Endothelial cell of umbilical vein (primary cell): ENCODE measurements at regions not wholly inside any gene's neighbourhood (a gene's known extent, or its start where the extent isn't known, plus 50 kb on each side); places are given as distances from the start of the nearest gene placed in this dataset.

Experiments
- BruUV-seq: library from RNA; stranded (reverse); fragments of 400-500 nt; replicated peaks from 2 replicates; lab custom pipeline; 2021; lab: Mats Ljungman, UMichigan
- CTCF ChIA-PET: fragments of 300-600, 350-600 bp; sonication (Branson Sonifier 250); formaldehyde crosslinking; loops from one replicate; lab custom pipeline; 2021; ENCODE audit warnings: antibody characterized with exemption, inconsistent platforms; lab: Charles Lee
- POLR2A ChIA-PET: fragments of 300-600, 350-600 bp; sonication (Branson Sonifier 250); formaldehyde crosslinking; loops from one replicate; lab custom pipeline; 2021; ENCODE audit warnings: antibody characterized with exemption, inconsistent platforms; lab: Charles Lee
- DNase-seq: peaks from one replicate; pipeline ENCODE4 v3.0.0-alpha.2; 2011; ENCODE audit warnings: low read depth, low spot score
- FAIRE-seq: peaks from 2 replicates; lab custom pipeline; 2011; peaks lifted over from hg19 to GRCh38; lab: Jason Lieb, UNC
- H2AFZ ChIP-seq: 2 replicates; pipeline ENCODE4 v1.6.0; 2012; ENCODE audit warnings: low read depth, low read length, control low read depth, inconsistent platforms
- H3K27ac ChIP-seq: 2 replicates; pipeline ENCODE4 v1.5.1; 2011; ENCODE audit warnings: low read depth, mild to moderate bottlenecking, control low read depth, low read length, moderate library complexity; ENCODE audit not compliant: insufficient read depth
- H3K27me3 ChIP-seq, 2 experiments: 2 replicates each; pipeline versions ENCODE4 v1.6.0 to v1.6.1; 2011; ENCODE audit warnings: low read length in 2 of 2, mixed read lengths in 1 of 2; ENCODE audit not compliant: control insufficient read depth in 2 of 2, insufficient read depth in 2 of 2
- H3K36me3 ChIP-seq, 2 experiments: 2 replicates in 1 of 2; 3 replicates in 1 of 2; pipeline ENCODE4 v1.5.1; 2011; ENCODE audit warnings: low read length in 2 of 2, mild to moderate bottlenecking in 1 of 2, moderate library complexity in 1 of 2; ENCODE audit not compliant: control insufficient read depth in 2 of 2, insufficient read depth in 2 of 2; ENCODE audit errors: extremely low read depth in 1 of 2
- H3K4me1 ChIP-seq: 3 replicates; pipeline ENCODE4 v1.5.1; 2011; ENCODE audit warnings: mild to moderate bottlenecking, low read length; ENCODE audit not compliant: control insufficient read depth, insufficient read depth; ENCODE audit errors: extremely low read depth
- H3K4me2 ChIP-seq: 2 replicates; pipeline ENCODE4 v1.6.1; 2011; ENCODE audit warnings: low read length, control low read depth, mixed read lengths; ENCODE audit not compliant: insufficient read depth
- H3K4me3 ChIP-seq, 3 experiments: fragments of 200-600 bp in 1 of 3; sonication (generic), shearing (Covaris generic) in 1 of 3; replicated peaks in 1 of 3; 2 replicates each; pipeline ENCODE4 v1.5.1; 2011 to 2016; ENCODE audit warnings: control low read depth in 3 of 3, low read length in 3 of 3, mild to moderate bottlenecking in 2 of 3, inconsistent platforms in 1 of 3, low read depth in 1 of 3, moderate library complexity in 1 of 3; ENCODE audit not compliant: insufficient read depth in 1 of 3
- H3K79me2 ChIP-seq: 2 replicates; pipeline ENCODE4 v1.6.0; 2012; ENCODE audit warnings: low read length, inconsistent platforms; ENCODE audit not compliant: control insufficient read depth, insufficient read depth
- H3K9ac ChIP-seq: replicated peaks from 2 replicates; pipeline ENCODE3; 2011; ENCODE audit warnings: low read length, control low read depth; ENCODE audit not compliant: insufficient read depth; ENCODE audit errors: extremely low read depth
- H3K9me1 ChIP-seq: replicated peaks from 3 replicates; pipeline ENCODE4 v1.6.0; 2011; ENCODE audit warnings: mild to moderate bottlenecking, low read length; ENCODE audit not compliant: control insufficient read depth, insufficient read depth; ENCODE audit errors: extremely low read depth
- H3K9me3 ChIP-seq: replicated peaks from 2 replicates; pipeline ENCODE4 v1.5.1; 2012; ENCODE audit warnings: low read length, inconsistent platforms; ENCODE audit not compliant: control insufficient read depth, insufficient read depth
- H4K20me1 ChIP-seq: replicated peaks from 2 replicates; pipeline ENCODE3; 2011; ENCODE audit warnings: mild to moderate bottlenecking, low read length; ENCODE audit not compliant: control insufficient read depth, insufficient read depth; ENCODE audit errors: extremely low read depth
- CTCF ChIP-seq, 2 donors: IDR thresholded peaks; 1 replicate in 1 of 2; 2 replicates in 1 of 2; pipeline ENCODE4 v1.5.1; 2011; ENCODE audit warnings: low read length in 2 of 2, mild to moderate bottlenecking in 2 of 2, moderate library complexity in 2 of 2, control low read depth in 1 of 2, inconsistent platforms in 1 of 2, low read depth in 1 of 2; ENCODE audit not compliant: insufficient read depth in 1 of 2; ENCODE audit errors: extremely low read depth in 1 of 2
- EZH2 ChIP-seq: IDR thresholded peaks from 2 replicates; pipeline ENCODE4 v1.6.1; 2012; ENCODE audit warnings: borderline replicate concordance, low read depth, mild to moderate bottlenecking, moderate library complexity, low read length, inconsistent platforms; ENCODE audit not compliant: severe bottlenecking
- JUN ChIP-seq: IDR thresholded peaks from 2 replicates; pipeline ENCODE4 v1.6.1; 2011; ENCODE audit warnings: borderline replicate concordance, low read depth; ENCODE audit not compliant: insufficient read length, insufficient read depth
- MAX ChIP-seq: IDR thresholded peaks from 2 replicates; pipeline ENCODE4 v1.6.1; 2011; ENCODE audit not compliant: insufficient read depth, insufficient read length
- POLR2AphosphoS5 ChIP-seq: IDR thresholded peaks from 2 replicates; pipeline ENCODE4 v1.6.1; 2012; ENCODE audit warnings: low read depth, mild to moderate bottlenecking, control low read depth, low read length, moderate library complexity; ENCODE audit not compliant: insufficient read depth
- dilution Hi-C: fragments of 300-500 bp; cut with MboI; formaldehyde crosslinking; loops from one replicate; pipeline ENCODE4 v1.15.0; 2019; ENCODE audit warnings: low sequenced_read_pairs; ENCODE audit not compliant: extremely low pct_ligation_motif_present
- intact Hi-C: fragments of 100-400 bp; cut with micrococcal nuclease; formaldehyde crosslinking; loops from one replicate; pipeline ENCODE4 v1.10.0; 2022

GRCh38 chr2:236785611-236786057 lies 216.0 kb downstream of the ACKR3 start:
- peak overlapping the region; percentile 14 for H2AFZ ChIP-seq
- H3K79me2 ChIP-seq: no peaks in the 10 kb centered on the region
- no peaks in the 10 kb centered on the region for H3K9me1 ChIP-seq
- FAIRE-seq: no peak
- peak; percentile 22 for DNase-seq
- dilution Hi-C loops: no loop called here
- no peak overlapping the region for H3K4me2 ChIP-seq
- TF ChIP-seq EZH2: no peak
- no peak for TF ChIP-seq CTCF (IDR thresholded peaks at IDR 0.05; ENCODE audit: extremely low read depth in 1 of 2, insufficient read depth in 1 of 2, low read depth in 1 of 2, low read length in 2 of 2)
- no peak for TF ChIP-seq JUN
- TF ChIP-seq POLR2AphosphoS5: no peak
- TF ChIP-seq MAX: no peak
- H3K4me3 ChIP-seq: no peak overlapping the region
- H3K27me3 ChIP-seq: peaks cover 0 to 9% of the 10 kb centered on the region in 2 experiments
- CTCF ChIA-PET: interaction anchor here (1.0 to 1.6 kb wide), 3 partner anchors 9 to 41 kb away, joined by 3 to 4 read pairs (median 4); no protein-coding TSS in a partner anchor
- H3K27ac ChIP-seq: no peak overlapping the region
- intact Hi-C loops: no loop called here
- no peak overlapping the region for H3K9ac ChIP-seq
- BruUV-seq: no TSS peak
- POLR2A ChIA-PET: no interaction called here
- H3K36me3 ChIP-seq: no peaks in the 10 kb centered on the region
- no peaks in the 10 kb centered on the region for H3K9me3 ChIP-seq
- H3K4me1 ChIP-seq: peaks cover 7% of the 10 kb centered on the region
- H4K20me1 ChIP-seq: no peaks in the 10 kb centered on the region
